A673 (cell line): ENCODE measurements at regions not wholly inside any gene's neighbourhood (a gene's known extent, or its start where the extent isn't known, plus 50 kb on each side); places are given as distances from the start of the nearest gene placed in this dataset.

Source experiments
- EZH2 ChIP-seq: fragments of 200-600 bp; sonication (generic); IDR thresholded peaks from 2 replicates; pipeline ENCODE4 v1.6.1; 2017; ENCODE audit warnings: borderline replicate concordance, low read depth, mild to moderate bottlenecking, mixed read lengths, antibody characterized with exemption, low read length; ENCODE audit not compliant: poor library complexity, severe bottlenecking
- TF ChIP-seq, protein P1 (sequence below): fragments of 300-800, 200-600 bp; sonication (generic); conservative IDR thresholded peaks from 2 replicates; pipeline ENCODE4 v1.5.1; 2017; ENCODE audit warnings: low read depth, mild to moderate bottlenecking, antibody characterized with exemption, low read length, moderate library complexity, mixed read lengths

- TF ChIP-seq, protein P1, sequence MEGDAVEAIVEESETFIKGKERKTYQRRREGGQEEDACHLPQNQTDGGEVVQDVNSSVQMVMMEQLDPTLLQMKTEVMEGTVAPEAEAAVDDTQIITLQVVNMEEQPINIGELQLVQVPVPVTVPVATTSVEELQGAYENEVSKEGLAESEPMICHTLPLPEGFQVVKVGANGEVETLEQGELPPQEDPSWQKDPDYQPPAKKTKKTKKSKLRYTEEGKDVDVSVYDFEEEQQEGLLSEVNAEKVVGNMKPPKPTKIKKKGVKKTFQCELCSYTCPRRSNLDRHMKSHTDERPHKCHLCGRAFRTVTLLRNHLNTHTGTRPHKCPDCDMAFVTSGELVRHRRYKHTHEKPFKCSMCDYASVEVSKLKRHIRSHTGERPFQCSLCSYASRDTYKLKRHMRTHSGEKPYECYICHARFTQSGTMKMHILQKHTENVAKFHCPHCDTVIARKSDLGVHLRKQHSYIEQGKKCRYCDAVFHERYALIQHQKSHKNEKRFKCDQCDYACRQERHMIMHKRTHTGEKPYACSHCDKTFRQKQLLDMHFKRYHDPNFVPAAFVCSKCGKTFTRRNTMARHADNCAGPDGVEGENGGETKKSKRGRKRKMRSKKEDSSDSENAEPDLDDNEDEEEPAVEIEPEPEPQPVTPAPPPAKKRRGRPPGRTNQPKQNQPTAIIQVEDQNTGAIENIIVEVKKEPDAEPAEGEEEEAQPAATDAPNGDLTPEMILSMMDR: no peak
- no peak for TF ChIP-seq EZH2
Measured at GRCh38 chr2:23299476-23300195, 85.3 kb upstream of the KLHL29 start.
